B cell (primary cell): ENCODE measurements at regions not wholly inside any gene's neighbourhood (a gene's known extent, or its start where the extent isn't known, plus 50 kb on each side); places are given as distances from the start of the nearest gene placed in this dataset.

Source experiments
- ATAC-seq: fragments of 200-7000 bp; cut with Tn5 transposase; one replicate; pipeline ENCODE4 v1.10.0; 2021; ENCODE audit warnings: low read depth, mild to moderate bottlenecking, moderate number of reproducible peaks, moderate library complexity
- CTCF ChIA-PET: fragments of 350-600 bp; sonication (Branson Sonifier 250); formaldehyde crosslinking; loops from one replicate; lab custom pipeline; 2021; ENCODE audit warnings: antibody characterized with exemption, inconsistent platforms; lab: Charles Lee
- POLR2A ChIA-PET: fragments of 350-600 bp; sonication (Branson Sonifier 250); formaldehyde crosslinking; loops from one replicate; lab custom pipeline; 2021; ENCODE audit warnings: antibody characterized with exemption; lab: Charles Lee
- DNase-seq: peaks from one replicate; pipeline ENCODE4 v3.0.0; 2013
- H2AFZ ChIP-seq: 2 replicates; pipeline ENCODE4 v1.6.1; 2012; ENCODE audit warnings: mild to moderate bottlenecking, low read depth, low read length; ENCODE audit not compliant: insufficient read depth, poor library complexity, severe bottlenecking
- H3K27ac ChIP-seq, 2 donors: 1 replicate in 1 of 2; 2 replicates in 1 of 2; pipeline ENCODE4 v1.5.1; 2012 to 2013; ENCODE audit warnings: low read length in 2 of 2, mild to moderate bottlenecking in 2 of 2, moderate library complexity in 1 of 2
- H3K27me3 ChIP-seq, 4 experiments: fragments of 200-600 bp in 1 of 4; sonication (generic) in 1 of 4; replicated peaks in 1 of 4; 1 replicate in 2 of 4; 2 replicates in 2 of 4; pipeline versions ENCODE4 v1.6.1 to v1.7.0; 2013 to 2016; ENCODE audit warnings: low read length in 3 of 4, mild to moderate bottlenecking in 2 of 4, mixed read lengths in 1 of 4, moderate library complexity in 1 of 4; ENCODE audit not compliant: insufficient read depth in 4 of 4, control insufficient read depth in 3 of 4; ENCODE audit errors: control extremely low read depth in 1 of 4
- H3K36me3 ChIP-seq, 2 experiments: replicated peaks in 1 of 2; 1 replicate in 1 of 2; 2 replicates in 1 of 2; pipeline versions ENCODE4 v1.6.1 to v1.7.1; 2013; ENCODE audit warnings: low read length in 1 of 2; ENCODE audit not compliant: insufficient read depth in 2 of 2, control insufficient read depth in 1 of 2; ENCODE audit errors: control extremely low read depth in 1 of 2, extremely low read depth in 1 of 2
- H3K4me1 ChIP-seq, 2 donors: fragments of 200-600 bp in 1 of 2; sonication (generic) in 1 of 2; 1 replicate in 1 of 2; 2 replicates in 1 of 2; pipeline versions ENCODE4 v1.5.1 to v1.6.1; 2013 to 2017; ENCODE audit warnings: low read length in 2 of 2; ENCODE audit not compliant: control insufficient read depth in 2 of 2, insufficient read depth in 2 of 2
- H3K4me2 ChIP-seq: replicated peaks from 2 replicates; pipeline ENCODE3; 2012; ENCODE audit warnings: mild to moderate bottlenecking, low read depth, low read length; ENCODE audit not compliant: poor library complexity, severe bottlenecking
- H3K4me3 ChIP-seq, 5 experiments: fragments of 200-600 bp in 1 of 5; sonication (generic) in 1 of 5; 1 replicate in 3 of 5; 2 replicates in 2 of 5; pipeline versions ENCODE4 v1.5.1 to v1.7.0; 2011 to 2016; ENCODE audit warnings: low read length in 4 of 5, mild to moderate bottlenecking in 4 of 5, low read depth in 2 of 5, control low read depth in 1 of 5, moderate library complexity in 1 of 5; ENCODE audit not compliant: insufficient read depth in 1 of 5; ENCODE audit errors: control extremely low read depth in 1 of 5, extremely low read depth in 1 of 5
- H3K79me2 ChIP-seq: fragments of 200-600 bp; sonication (generic); one replicate; pipeline ENCODE4 v1.6.0; 2016; ENCODE audit warnings: low read length; ENCODE audit not compliant: control insufficient read depth, insufficient read depth
- H3K9ac ChIP-seq: fragments of 200-600 bp; sonication (generic); 2 replicates; pipeline ENCODE4 v1.6.1; 2017; ENCODE audit warnings: mild to moderate bottlenecking, low read length, moderate library complexity
- H3K9me3 ChIP-seq, 3 donors: one replicate each; pipeline versions ENCODE4 v1.6.1 to v1.7.1; 2013; ENCODE audit warnings: low read length in 2 of 3; ENCODE audit not compliant: control insufficient read depth in 2 of 3, insufficient read depth in 1 of 3; ENCODE audit errors: control extremely low read depth in 1 of 3
- H4K20me1 ChIP-seq: 2 replicates; pipeline ENCODE4 v1.6.0; 2012; ENCODE audit warnings: mild to moderate bottlenecking, low read length; ENCODE audit not compliant: insufficient read depth, control insufficient read depth, poor library complexity, severe bottlenecking
- H3K27ac Mint-ChIP-seq: one replicate; pipeline ENCODE4 v1.8.0; 2021; ENCODE audit warnings: mixed read lengths
- H3K27me3 Mint-ChIP-seq: one replicate; pipeline ENCODE4 v1.8.0; 2021; ENCODE audit warnings: mixed read lengths
- H3K4me1 Mint-ChIP-seq: one replicate; pipeline ENCODE4 v1.8.0; 2021; ENCODE audit warnings: mixed read lengths
- H3K4me3 Mint-ChIP-seq: one replicate; pipeline ENCODE4 v1.8.0; 2021; ENCODE audit warnings: mixed read lengths
- H3K9me3 Mint-ChIP-seq: one replicate; pipeline ENCODE4 v1.8.0; 2022; ENCODE audit warnings: mixed read lengths; ENCODE audit not compliant: insufficient read depth
- CTCF ChIP-seq: fragments of 200-600 bp; IDR thresholded peaks from one replicate; pipeline ENCODE4 v1.8.0; 2022; ENCODE audit warnings: antibody characterized with exemption, mild to moderate bottlenecking
- EZH2 ChIP-seq: IDR thresholded peaks from 2 replicates; pipeline ENCODE4 v1.6.1; 2012; ENCODE audit warnings: borderline replicate concordance, low read depth, mild to moderate bottlenecking, moderate library complexity, low read length; ENCODE audit not compliant: insufficient read depth, poor library complexity, severe bottlenecking
- WGBS: methylation state at CpG from one replicate; pipeline ENCODE4 v1.1.5; 2013; ENCODE audit warnings: missing lambda C conversion rate; ENCODE audit not compliant: insufficient coverage; 5-methylcytosine and 5-hydroxymethylcytosine counted together
- intact Hi-C: fragments of 100-400 bp; cut with micrococcal nuclease; formaldehyde crosslinking; loops from one replicate; pipeline ENCODE4 v1.10.0; 2022

- DNase-seq: no peak
- intact Hi-C loops: no loop called here
- no peak overlapping the region for H3K27ac ChIP-seq
- H3K9me3 ChIP-seq: peaks cover 0 to 7% (median 3%) of the 10 kb centered on the region in 3 donors
- no peak overlapping the region for H3K4me2 ChIP-seq
- no peaks in the 10 kb centered on the region for H3K4me1 ChIP-seq
- H3K4me1 Mint-ChIP-seq: no peaks in the 10 kb centered on the region
- ChIA-PET POLR2A (no interaction called here), CTCF (no interaction called here)
- H4K20me1 ChIP-seq: no peaks in the 10 kb centered on the region
- H3K4me3 ChIP-seq: no peak overlapping the region
- no peaks in the 10 kb centered on the region for H3K36me3 ChIP-seq
- no peak overlapping the region for H2AFZ ChIP-seq
- H3K27me3 ChIP-seq: peaks cover 0 to 4% (median 0%) of the 10 kb centered on the region in 4 experiments
- peaks cover 27% of the 10 kb centered on the region for H3K27me3 Mint-ChIP-seq
- no peak overlapping the region for H3K9ac ChIP-seq
- 35% methylated on average over 11 of the region's 12 CpGs for WGBS
- no peaks in the 10 kb centered on the region for H3K79me2 ChIP-seq
- ATAC-seq: no peak
- no peak overlapping the region for H3K4me3 Mint-ChIP-seq
- TF ChIP-seq EZH2: no peak
- no peak for TF ChIP-seq CTCF
- H3K27ac Mint-ChIP-seq: no peak overlapping the region
- no peaks in the 10 kb centered on the region for H3K9me3 Mint-ChIP-seq
Observed at GRCh38 chr12:131454418-131455217, 256.3 kb upstream of the SFSWAP start.

- no peak overlapping the region for H3K4me2 ChIP-seq
- no peak overlapping the region for H3K27ac Mint-ChIP-seq
- H3K9me3 Mint-ChIP-seq: no peaks in the 10 kb centered on the region
- no peaks in the 10 kb centered on the region for H3K36me3 ChIP-seq
- no peaks in the 10 kb centered on the region for H3K79me2 ChIP-seq
- ChIA-PET POLR2A (no interaction called here), CTCF (no interaction called here)
- 82% methylated on average over 10 of the region's 10 CpGs for WGBS
- no peaks in the 10 kb centered on the region for H3K4me1 Mint-ChIP-seq
- no peak overlapping the region for H3K4me3 Mint-ChIP-seq
- intact Hi-C loops: no loop called here
- ATAC-seq (no peak), DNase-seq (no peak)
- H2AFZ ChIP-seq: no peak overlapping the region
- H3K27me3 ChIP-seq: peaks cover 0 to 4% (median 0%) of the 10 kb centered on the region in 4 experiments
- no peak overlapping the region for H3K4me3 ChIP-seq
- no peaks in the 10 kb centered on the region for H3K4me1 ChIP-seq
- TF ChIP-seq CTCF (no peak), EZH2 (no peak)
- no peak overlapping the region for H3K27ac ChIP-seq
- no peak overlapping the region for H3K9ac ChIP-seq
- H3K9me3 ChIP-seq: peaks cover 0 to 7% (median 1%) of the 10 kb centered on the region in 3 donors
- no peaks in the 10 kb centered on the region for H4K20me1 ChIP-seq
- peaks cover 28% of the 10 kb centered on the region for H3K27me3 Mint-ChIP-seq
Observed at GRCh38 chr12:131455218-131455506, 255.7 kb upstream of the SFSWAP start.
